ENCODE measurements at regions not wholly inside any gene's neighbourhood (a gene's known extent, or its start where the extent isn't known, plus 50 kb on each side); places are given as distances from the start of the nearest gene placed in this dataset.

DNA sequence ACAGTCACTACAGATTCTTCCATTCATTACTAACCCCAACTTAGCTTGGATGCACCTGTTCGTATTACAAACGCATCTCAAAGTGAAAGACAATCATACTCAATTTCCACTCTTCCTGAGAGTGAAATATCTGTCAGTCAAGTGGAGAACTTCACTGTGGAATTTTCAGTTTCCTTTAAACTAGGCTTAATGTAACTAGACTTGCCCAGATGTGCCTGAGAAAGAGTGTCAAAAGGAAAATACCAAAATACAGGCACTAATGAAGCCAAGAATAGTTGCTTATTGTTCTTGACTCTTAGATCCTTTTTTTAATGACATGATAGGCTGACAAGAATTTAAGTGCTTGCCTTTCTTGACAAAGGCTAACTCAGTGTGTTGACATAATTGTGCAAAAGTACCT, 72.4 kb upstream of the NR3C2 start:
- WGBS (ENCODE audit: missing lambda C conversion rate): 12% methylated on average over 2 of the region's 2 CpGs
- DNase-seq (ENCODE audit: low read depth in 1 of 2, low spot score in 1 of 2) (no peak), ATAC-seq (no peak), FAIRE-seq (no peak)
- ChIA-PET POLR2A (no interaction called here), CTCF (no interaction called here)
- no peak overlapping the region for H3K4me3 ChIP-seq
- no peaks in the 10 kb centered on the region for H3K4me1 ChIP-seq
- TF ChIP-seq, protein P1, sequence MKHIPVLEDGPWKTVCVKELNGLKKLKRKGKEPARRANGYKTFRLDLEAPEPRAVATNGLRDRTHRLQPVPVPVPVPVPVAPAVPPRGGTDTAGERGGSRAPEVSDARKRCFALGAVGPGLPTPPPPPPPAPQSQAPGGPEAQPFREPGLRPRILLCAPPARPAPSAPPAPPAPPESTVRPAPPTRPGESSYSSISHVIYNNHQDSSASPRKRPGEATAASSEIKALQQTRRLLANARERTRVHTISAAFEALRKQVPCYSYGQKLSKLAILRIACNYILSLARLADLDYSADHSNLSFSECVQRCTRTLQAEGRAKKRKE (CRISPR knock-in tag; IDR thresholded peaks at IDR 0.05; ENCODE audit: low read depth): no peak
- no peak for TF ChIP-seq FOSB (CRISPR knock-in tag; IDR thresholded peaks at IDR 0.05)
- TF ChIP-seq, protein P2, sequence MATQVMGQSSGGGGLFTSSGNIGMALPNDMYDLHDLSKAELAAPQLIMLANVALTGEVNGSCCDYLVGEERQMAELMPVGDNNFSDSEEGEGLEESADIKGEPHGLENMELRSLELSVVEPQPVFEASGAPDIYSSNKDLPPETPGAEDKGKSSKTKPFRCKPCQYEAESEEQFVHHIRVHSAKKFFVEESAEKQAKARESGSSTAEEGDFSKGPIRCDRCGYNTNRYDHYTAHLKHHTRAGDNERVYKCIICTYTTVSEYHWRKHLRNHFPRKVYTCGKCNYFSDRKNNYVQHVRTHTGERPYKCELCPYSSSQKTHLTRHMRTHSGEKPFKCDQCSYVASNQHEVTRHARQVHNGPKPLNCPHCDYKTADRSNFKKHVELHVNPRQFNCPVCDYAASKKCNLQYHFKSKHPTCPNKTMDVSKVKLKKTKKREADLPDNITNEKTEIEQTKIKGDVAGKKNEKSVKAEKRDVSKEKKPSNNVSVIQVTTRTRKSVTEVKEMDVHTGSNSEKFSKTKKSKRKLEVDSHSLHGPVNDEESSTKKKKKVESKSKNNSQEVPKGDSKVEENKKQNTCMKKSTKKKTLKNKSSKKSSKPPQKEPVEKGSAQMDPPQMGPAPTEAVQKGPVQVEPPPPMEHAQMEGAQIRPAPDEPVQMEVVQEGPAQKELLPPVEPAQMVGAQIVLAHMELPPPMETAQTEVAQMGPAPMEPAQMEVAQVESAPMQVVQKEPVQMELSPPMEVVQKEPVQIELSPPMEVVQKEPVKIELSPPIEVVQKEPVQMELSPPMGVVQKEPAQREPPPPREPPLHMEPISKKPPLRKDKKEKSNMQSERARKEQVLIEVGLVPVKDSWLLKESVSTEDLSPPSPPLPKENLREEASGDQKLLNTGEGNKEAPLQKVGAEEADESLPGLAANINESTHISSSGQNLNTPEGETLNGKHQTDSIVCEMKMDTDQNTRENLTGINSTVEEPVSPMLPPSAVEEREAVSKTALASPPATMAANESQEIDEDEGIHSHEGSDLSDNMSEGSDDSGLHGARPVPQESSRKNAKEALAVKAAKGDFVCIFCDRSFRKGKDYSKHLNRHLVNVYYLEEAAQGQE (IDR thresholded peaks at IDR 0.05): no peak
- TF ChIP-seq CBX8 (IDR thresholded peaks at IDR 0.05): no peak
- TF ChIP-seq PHF8 (IDR thresholded peaks at IDR 0.05; ENCODE audit: borderline replicate concordance, low read depth): no peak
- no peak for TF ChIP-seq RARB (CRISPR knock-in tag; IDR thresholded peaks at IDR 0.05)
- no peak for TF ChIP-seq ESRRA (IDR thresholded peaks at IDR 0.05; ENCODE audit: borderline replicate concordance, low read length)
- no peak for TF ChIP-seq EHMT2 (IDR thresholded peaks at IDR 0.05; ENCODE audit: low read depth)
- no peak for TF ChIP-seq CEBPB (IDR thresholded peaks at IDR 0.05)
- TF ChIP-seq, protein P3, sequence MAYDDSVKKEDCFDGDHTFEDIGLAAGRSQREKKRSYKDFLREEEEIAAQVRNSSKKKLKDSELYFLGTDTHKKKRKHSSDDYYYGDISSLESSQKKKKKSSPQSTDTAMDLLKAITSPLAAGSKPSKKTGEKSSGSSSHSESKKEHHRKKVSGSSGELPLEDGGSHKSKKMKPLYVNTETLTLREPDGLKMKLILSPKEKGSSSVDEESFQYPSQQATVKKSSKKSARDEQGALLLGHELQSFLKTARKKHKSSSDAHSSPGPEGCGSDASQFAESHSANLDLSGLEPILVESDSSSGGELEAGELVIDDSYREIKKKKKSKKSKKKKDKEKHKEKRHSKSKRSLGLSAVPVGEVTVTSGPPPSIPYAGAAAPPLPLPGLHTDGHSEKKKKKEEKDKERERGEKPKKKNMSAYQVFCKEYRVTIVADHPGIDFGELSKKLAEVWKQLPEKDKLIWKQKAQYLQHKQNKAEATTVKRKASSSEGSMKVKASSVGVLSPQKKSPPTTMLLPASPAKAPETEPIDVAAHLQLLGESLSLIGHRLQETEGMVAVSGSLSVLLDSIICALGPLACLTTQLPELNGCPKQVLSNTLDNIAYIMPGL (CRISPR knock-in tag; IDR thresholded peaks at IDR 0.05; ENCODE audit: borderline replicate concordance): no peak
- no peaks in the 10 kb centered on the region for H3K9me3 ChIP-seq
- no peak overlapping the region for H3K4me2 ChIP-seq
- H3K27ac ChIP-seq: no peak overlapping the region

DNA sequence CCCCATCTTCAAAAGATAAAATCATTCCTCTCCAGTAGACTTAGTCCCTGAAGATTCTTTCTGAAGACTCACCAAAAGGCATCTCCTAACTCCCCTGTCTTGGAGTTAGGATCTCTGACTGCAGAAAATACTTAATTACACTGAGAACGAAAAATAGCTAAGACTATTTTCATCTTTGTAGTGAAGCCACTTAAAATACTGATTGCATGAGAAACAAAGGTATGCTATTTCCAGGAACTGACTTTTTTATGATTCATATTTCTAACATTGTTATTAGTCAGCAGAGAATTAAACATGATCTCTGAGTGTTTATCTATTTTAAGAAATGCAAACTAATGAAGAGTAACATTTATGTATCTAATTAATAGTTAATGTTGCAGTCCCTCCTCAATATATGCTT, 71.8 kb upstream of the NR3C2 start:
- FAIRE-seq: no peak
- no peak overlapping the region for H3K27ac ChIP-seq
- WGBS (ENCODE audit: missing lambda C conversion rate): 0% methylated on average over 1 of the region's 1 CpG
- CTCF ChIA-PET: no interaction called here
- no peak overlapping the region for H3K4me3 ChIP-seq
- POLR2A ChIA-PET: no interaction called here
- H3K4me2 ChIP-seq: no peak overlapping the region
- H3K4me1 ChIP-seq: no peaks in the 10 kb centered on the region
- no peak for ATAC-seq
- TF ChIP-seq HOXA7 (CRISPR knock-in tag; IDR thresholded peaks at IDR 0.05) (no peak), HEYL (CRISPR knock-in tag; IDR thresholded peaks at IDR 0.05) (no peak), HOXB5 (CRISPR knock-in tag; IDR thresholded peaks at IDR 0.05) (no peak), FOSB (CRISPR knock-in tag; IDR thresholded peaks at IDR 0.05) (no peak), KDM5A (IDR thresholded peaks at IDR 0.05) (no peak), RAD21 (conservative IDR thresholded peaks at IDR 0.05 in 1 of 2, IDR thresholded peaks at IDR 0.05 in 1 of 2) (no peak), HDAC2 (IDR thresholded peaks at IDR 0.05) (no peak), CBX2 (IDR thresholded peaks at IDR 0.05; ENCODE audit: borderline replicate concordance, low read depth) (no peak), ZC3H11A (IDR thresholded peaks at IDR 0.05) (no peak), ZNF302 (CRISPR knock-in tag; IDR thresholded peaks at IDR 0.05) (no peak), NPAS2 (CRISPR knock-in tag; IDR thresholded peaks at IDR 0.05; ENCODE audit: borderline replicate concordance) (no peak), RCOR1 (IDR thresholded peaks at IDR 0.05; ENCODE audit: low read depth, low read length) (no peak), JUNB (IDR thresholded peaks at IDR 0.05) (no peak), MAZ (IDR thresholded peaks at IDR 0.05; ENCODE audit: borderline replicate concordance, low read depth, low read length) (no peak)
- TF ChIP-seq, protein P4, sequence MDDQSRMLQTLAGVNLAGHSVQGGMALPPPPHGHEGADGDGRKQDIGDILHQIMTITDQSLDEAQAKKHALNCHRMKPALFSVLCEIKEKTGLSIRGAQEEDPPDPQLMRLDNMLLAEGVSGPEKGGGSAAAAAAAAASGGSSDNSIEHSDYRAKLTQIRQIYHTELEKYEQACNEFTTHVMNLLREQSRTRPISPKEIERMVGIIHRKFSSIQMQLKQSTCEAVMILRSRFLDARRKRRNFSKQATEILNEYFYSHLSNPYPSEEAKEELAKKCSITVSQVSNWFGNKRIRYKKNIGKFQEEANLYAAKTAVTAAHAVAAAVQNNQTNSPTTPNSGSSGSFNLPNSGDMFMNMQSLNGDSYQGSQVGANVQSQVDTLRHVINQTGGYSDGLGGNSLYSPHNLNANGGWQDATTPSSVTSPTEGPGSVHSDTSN (IDR thresholded peaks at IDR 0.05): no peak
- TF ChIP-seq, protein P5, sequence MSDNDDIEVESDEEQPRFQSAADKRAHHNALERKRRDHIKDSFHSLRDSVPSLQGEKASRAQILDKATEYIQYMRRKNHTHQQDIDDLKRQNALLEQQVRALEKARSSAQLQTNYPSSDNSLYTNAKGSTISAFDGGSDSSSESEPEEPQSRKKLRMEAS (IDR thresholded peaks at IDR 0.05): no peak
- no peaks in the 10 kb centered on the region for H3K9me3 ChIP-seq
- DNase-seq (ENCODE audit: low read depth in 1 of 2, low spot score in 1 of 2): no peak
